ENCODE measurements at regions not wholly inside any gene's neighbourhood (a gene's known extent, or its start where the extent isn't known, plus 50 kb on each side); places are given as distances from the start of the nearest gene placed in this dataset.
A peak's percentile ranks its signal among the peaks of the same experiment; 100 is the strongest.

GRCh38 chr5:1667648-1668140 lies 131.9 kb downstream of the MRPL36 start:
- TF ChIP-seq MXD3 (CRISPR knock-in tag; IDR thresholded peaks at IDR 0.05) (no peak), ZNF687 (CRISPR knock-in tag; IDR thresholded peaks at IDR 0.05) (0 out of 2 replicates have a peak, but pooled peaks have one; percentile 16)
- no peak overlapping the region for H2AFZ ChIP-seq (ENCODE audit: low read length)
- DNase-seq (ENCODE audit: low spot score) (no peak), ATAC-seq (peak; percentile 25), FAIRE-seq (no peak)
- no peaks in the 10 kb centered on the region for H3K36me3 ChIP-seq (replicated peaks in 1 of 2; ENCODE audit: control insufficient read depth in 1 of 2, insufficient read depth in 2 of 2, low read length in 2 of 2)
- BruUV-seq (replicated peaks): no TSS peak
- peak overlapping the region in 1 of 3 experiments; percentile 37; a peak in 1 of 6 replicates for H3K4me3 ChIP-seq (replicated peaks in 1 of 3; ENCODE audit: insufficient read depth in 1 of 3, low read depth in 2 of 3, low read length in 3 of 3)
- 0 out of 2 replicates have a peak overlapping the region, but pooled peaks have one; percentile 32 for H3K4me2 ChIP-seq (ENCODE audit: low read depth, low read length)
- no peaks in the 10 kb centered on the region for H3K9me3 ChIP-seq (ENCODE audit: low read length)
- H3K9ac ChIP-seq (ENCODE audit: insufficient read depth, low read depth, low read length): no peak overlapping the region
- peaks cover 3 to 68% of the 10 kb centered on the region in 2 experiments; a peak in 3 of 5 replicates for H3K27me3 ChIP-seq (ENCODE audit: control insufficient read depth in 1 of 2, insufficient read depth in 2 of 2, low read length in 2 of 2)
- H3K79me2 ChIP-seq (ENCODE audit: insufficient read depth, low read length): no peaks in the 10 kb centered on the region
- 20% methylated on average over 1 of the region's 38 CpGs for WGBS (ENCODE audit: low lambda C conversion rate)
- intact Hi-C loops (cut with micrococcal nuclease; ENCODE audit: unreplicated experiment): no loop called here
- peaks cover 3% of the 10 kb centered on the region; the same call in 1 of the 2 replicates for H4K20me1 ChIP-seq (ENCODE audit: insufficient read depth, low read length)
- in situ Hi-C loops (cut with HindIII; ENCODE audit: extremely low pct_ligation_motif_present, low pct_unique_long_range_greater_than_20kb): loop anchor here (5.0 kb wide), 1 partner anchor 350 kb away; no protein-coding TSS in a partner anchor
- H3K27ac ChIP-seq (ENCODE audit: extremely low read length, insufficient read depth, low read length): no peak overlapping the region
- peaks cover 15% of the 10 kb centered on the region for H3K4me1 ChIP-seq (ENCODE audit: insufficient read depth, low read length)
- CTCF ChIA-PET (ENCODE audit: low intra/inter-chr PET ratio, low total read pairs): no interaction called here
- POLR2A ChIA-PET: no interaction called here

Data from HepG2 (cell line).